ENCODE measurements at regions not wholly inside any gene's neighbourhood (a gene's known extent, or its start where the extent isn't known, plus 50 kb on each side); places are given as distances from the start of the nearest gene placed in this dataset.

GRCh38 chr13:103510007-103510535 is 443.9 kb upstream of the SLC10A2 start:
- H3K27ac ChIP-seq = no peak overlapping the region
- no peak overlapping the region for H3K4me3 ChIP-seq
- no peak for DNase-seq (ENCODE audit: low spot score in 2 of 2)
- no peaks in the 10 kb centered on the region for H3K9me3 ChIP-seq
- H3K36me3 ChIP-seq = no peaks in the 10 kb centered on the region
- H3K4me1 ChIP-seq = no peaks in the 10 kb centered on the region
- no peaks in the 10 kb centered on the region for H3K27me3 ChIP-seq
- intact Hi-C loops (cut with DNase I) = no loop called here
- peak in 1 of 3 experiments; percentile 16 for TF ChIP-seq CTCF (IDR thresholded peaks at IDR 0.05)

- H3K4me3 ChIP-seq = no peak overlapping the region
- DNase-seq (ENCODE audit: low spot score in 2 of 2) = no peak
- no peaks in the 10 kb centered on the region for H3K4me1 ChIP-seq
- no peak for TF ChIP-seq CTCF (IDR thresholded peaks at IDR 0.05)
- no peaks in the 10 kb centered on the region for H3K36me3 ChIP-seq
- H3K27ac ChIP-seq = no peak overlapping the region
- H3K9me3 ChIP-seq = no peaks in the 10 kb centered on the region
- no peaks in the 10 kb centered on the region for H3K27me3 ChIP-seq
- intact Hi-C loops (cut with DNase I) = no loop called here
Observed at GRCh38 chr13:103497404-103497803, 431.2 kb upstream of the SLC10A2 start.

- no peak for TF ChIP-seq CTCF (IDR thresholded peaks at IDR 0.05)
- Histone ChIP-seq H3K4me3 (no peak overlapping the region), H3K36me3 (no peaks in the 10 kb centered on the region), H3K27ac (no peak overlapping the region), H3K27me3 (no peaks in the 10 kb centered on the region), H3K9me3 (no peaks in the 10 kb centered on the region), H3K4me1 (no peaks in the 10 kb centered on the region)
- intact Hi-C loops (cut with DNase I) = no loop called here
- DNase-seq (ENCODE audit: low spot score in 2 of 2) = no peak
Observed at GRCh38 chr13:103487841-103488240, 421.6 kb upstream of the SLC10A2 start.

- Histone ChIP-seq H3K4me1 (no peaks in the 10 kb centered on the region), H3K9me3 (no peaks in the 10 kb centered on the region), H3K27ac (no peak overlapping the region), H3K36me3 (no peaks in the 10 kb centered on the region), H3K4me3 (no peak overlapping the region), H3K27me3 (no peaks in the 10 kb centered on the region)
- DNase-seq (ENCODE audit: low spot score in 2 of 2) = no peak
- intact Hi-C loops (cut with DNase I) = no loop called here
- TF ChIP-seq CTCF (IDR thresholded peaks at IDR 0.05) = no peak
Observed at GRCh38 chr13:103473081-103473480, 406.9 kb upstream of the SLC10A2 start.

GRCh38 chr13:103471896-103472295 is 405.7 kb upstream of the SLC10A2 start:
- Histone ChIP-seq H3K27me3 (no peaks in the 10 kb centered on the region), H3K4me1 (no peaks in the 10 kb centered on the region), H3K36me3 (no peaks in the 10 kb centered on the region), H3K27ac (no peak overlapping the region), H3K9me3 (no peaks in the 10 kb centered on the region), H3K4me3 (no peak overlapping the region)
- no peak for DNase-seq (ENCODE audit: low spot score in 2 of 2)
- TF ChIP-seq CTCF (IDR thresholded peaks at IDR 0.05) = no peak
- intact Hi-C loops (cut with DNase I) = no loop called here

GRCh38 chr13:103469771-103470170 is 403.6 kb upstream of the SLC10A2 start:
- Histone ChIP-seq H3K27ac (no peak overlapping the region), H3K27me3 (no peaks in the 10 kb centered on the region), H3K36me3 (no peaks in the 10 kb centered on the region), H3K4me1 (no peaks in the 10 kb centered on the region), H3K9me3 (no peaks in the 10 kb centered on the region), H3K4me3 (no peak overlapping the region)
- intact Hi-C loops (cut with DNase I) = no loop called here
- no peak for TF ChIP-seq CTCF (IDR thresholded peaks at IDR 0.05)
- DNase-seq (ENCODE audit: low spot score in 2 of 2) = no peak

Measured in ascending aorta (tissue), 2 donors.